Esophagus squamous epithelium (tissue), 5 donors: ENCODE measurements at regions not wholly inside any gene's neighbourhood (a gene's known extent, or its start where the extent isn't known, plus 50 kb on each side); places are given as distances from the start of the nearest gene placed in this dataset.

Source experiments
- DNase-seq: peaks from one replicate; lab custom pipeline; 2025; lab: John Stamatoyannopoulos, UW
- H3K27ac ChIP-seq, 4 donors: fragments of 200-600 bp; sonication (generic); one replicate each; pipeline ENCODE4 v1.5.1; 2016 to 2019; ENCODE audit warnings: mild to moderate bottlenecking in 1 of 4
- H3K27me3 ChIP-seq, 4 donors: fragments of 200-600 bp; sonication (generic); 1 replicate in 3 of 4; 2 replicates in 1 of 4; pipeline versions ENCODE4 v1.5.1 to v1.6.0; 2017 to 2021; ENCODE audit warnings: antibody characterized with exemption in 1 of 4
- H3K36me3 ChIP-seq, 3 donors: fragments of 200-600 bp; sonication (generic); one replicate each; pipeline ENCODE4 v1.5.1; 2016 to 2019
- H3K4me1 ChIP-seq, 3 donors: fragments of 200-600 bp; sonication (generic); one replicate each; pipeline ENCODE4 v1.5.1; 2017 to 2019
- H3K4me3 ChIP-seq, 4 donors: fragments of 200-600 bp; sonication (generic); 1 replicate in 3 of 4; 2 replicates in 1 of 4; pipeline ENCODE4 v1.5.1; 2016 to 2019; ENCODE audit warnings: mild to moderate bottlenecking in 2 of 4, moderate library complexity in 1 of 4
- H3K9me3 ChIP-seq, 3 donors: fragments of 200-600 bp; sonication (generic); one replicate each; pipeline ENCODE4 v1.5.1; 2016 to 2019
- POLR2A ChIP-seq, 4 donors: fragments of 450-650 bp; IDR thresholded peaks; one replicate each; pipeline ENCODE4 v1.6.1; 2017; ENCODE audit warnings: antibody characterized with exemption in 4 of 4, mild to moderate bottlenecking in 4 of 4, moderate library complexity in 3 of 4
- WGBS, 2 donors: methylation state at CpG; one replicate each; pipeline ENCODE4 v1.1.5; 2018; 5-methylcytosine and 5-hydroxymethylcytosine counted together
- intact Hi-C: fragments of 100-400 bp; cut with DNase I; formaldehyde crosslinking; loops from one replicate; pipeline ENCODE4 v1.15.0; 2022
- TF ChIP-seq, protein P1 (sequence below), 6 experiments: fragments of 450-650 bp in 4 of 6; fragments of 200-600 bp in 2 of 6; sonication (generic) in 2 of 6; IDR thresholded peaks; one replicate each; pipeline ENCODE4 v1.5.1; 2016 to 2019; ENCODE audit warnings: antibody characterized with exemption in 6 of 6, mild to moderate bottlenecking in 4 of 6, moderate library complexity in 4 of 6
- donor health status: DM: yes; HTN: yes; CAD: no.

DNA sequence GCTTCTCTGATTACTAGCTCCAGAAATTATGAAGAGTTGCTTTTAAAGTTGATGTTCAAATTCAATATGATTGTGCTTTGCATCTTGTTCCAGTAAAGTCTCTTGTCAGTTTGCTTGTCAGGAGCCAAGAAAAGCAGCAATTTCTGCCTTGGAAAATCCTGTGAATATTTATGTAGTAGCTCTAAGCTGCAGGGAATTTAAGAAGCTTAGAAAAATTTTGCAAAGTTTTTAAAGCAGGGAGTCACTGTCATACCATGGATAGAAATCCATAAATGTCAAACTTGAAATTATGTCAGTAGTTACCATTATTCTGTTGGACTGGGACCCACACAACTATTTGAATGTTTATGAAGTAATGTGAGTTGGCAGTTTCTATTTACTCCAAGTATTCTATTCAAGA, 169.3 kb downstream of the TMEM200C start:
- no peak overlapping the region for H3K27ac ChIP-seq
- H3K4me3 ChIP-seq, result no peak overlapping the region
- H3K36me3 ChIP-seq, result no peaks in the 10 kb centered on the region
- intact Hi-C loops, result no loop called here
- no peaks in the 10 kb centered on the region for H3K27me3 ChIP-seq
- no peak for DNase-seq
- H3K4me1 ChIP-seq, result no peaks in the 10 kb centered on the region
- TF ChIP-seq, protein P1, sequence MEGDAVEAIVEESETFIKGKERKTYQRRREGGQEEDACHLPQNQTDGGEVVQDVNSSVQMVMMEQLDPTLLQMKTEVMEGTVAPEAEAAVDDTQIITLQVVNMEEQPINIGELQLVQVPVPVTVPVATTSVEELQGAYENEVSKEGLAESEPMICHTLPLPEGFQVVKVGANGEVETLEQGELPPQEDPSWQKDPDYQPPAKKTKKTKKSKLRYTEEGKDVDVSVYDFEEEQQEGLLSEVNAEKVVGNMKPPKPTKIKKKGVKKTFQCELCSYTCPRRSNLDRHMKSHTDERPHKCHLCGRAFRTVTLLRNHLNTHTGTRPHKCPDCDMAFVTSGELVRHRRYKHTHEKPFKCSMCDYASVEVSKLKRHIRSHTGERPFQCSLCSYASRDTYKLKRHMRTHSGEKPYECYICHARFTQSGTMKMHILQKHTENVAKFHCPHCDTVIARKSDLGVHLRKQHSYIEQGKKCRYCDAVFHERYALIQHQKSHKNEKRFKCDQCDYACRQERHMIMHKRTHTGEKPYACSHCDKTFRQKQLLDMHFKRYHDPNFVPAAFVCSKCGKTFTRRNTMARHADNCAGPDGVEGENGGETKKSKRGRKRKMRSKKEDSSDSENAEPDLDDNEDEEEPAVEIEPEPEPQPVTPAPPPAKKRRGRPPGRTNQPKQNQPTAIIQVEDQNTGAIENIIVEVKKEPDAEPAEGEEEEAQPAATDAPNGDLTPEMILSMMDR (IDR thresholded peaks at IDR 0.05), result no peak
- no peak for TF ChIP-seq POLR2A (IDR thresholded peaks at IDR 0.05)
- no peaks in the 10 kb centered on the region for H3K9me3 ChIP-seq

DNA sequence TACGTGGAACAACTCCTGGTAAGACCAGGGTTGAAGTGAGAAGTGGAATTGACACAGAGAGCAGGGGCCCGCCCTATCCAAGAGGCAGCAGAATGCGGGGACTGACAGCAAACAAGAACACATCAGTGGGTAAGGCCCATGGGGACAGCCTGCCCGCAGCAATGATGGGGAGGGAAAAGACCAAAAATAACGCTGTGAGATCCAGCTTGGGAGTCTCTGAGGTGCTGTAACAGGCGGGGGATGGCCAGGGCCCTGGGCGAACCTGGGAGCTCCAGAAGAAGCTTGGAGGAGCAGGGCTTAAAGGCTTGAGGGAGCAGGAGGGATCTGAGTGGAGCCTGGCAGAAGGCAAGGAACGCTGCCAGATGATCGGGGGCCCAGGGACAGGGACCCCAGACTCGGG, 173.4 kb downstream of the TMEM200C start:
- intact Hi-C loops, result no loop called here

DNA sequence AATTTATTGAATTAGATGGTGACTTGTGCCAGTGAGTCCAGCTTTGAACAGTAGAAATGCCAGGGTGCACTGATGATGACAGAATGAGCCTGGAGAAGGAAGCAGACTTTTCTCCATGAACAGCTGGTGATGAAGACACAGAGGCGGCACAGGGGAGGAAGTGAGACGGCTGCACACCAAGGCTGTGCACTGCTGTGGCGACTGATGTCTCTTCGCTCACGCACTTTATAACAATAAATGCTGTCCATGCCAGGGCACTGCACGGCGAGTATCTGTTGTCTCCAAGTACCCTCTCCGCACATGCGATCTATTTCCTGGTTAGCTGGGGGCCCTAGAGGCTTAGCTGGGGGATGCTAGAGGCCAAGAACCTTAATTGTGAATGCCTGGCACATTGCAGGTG, 175.2 kb downstream of the TMEM200C start:
- Histone ChIP-seq H3K27me3 (peaks cover 0 to 4% (median 0%) of the 10 kb centered on the region in 4 donors), H3K27ac (no peak overlapping the region), H3K4me1 (no peaks in the 10 kb centered on the region), H3K36me3 (no peaks in the 10 kb centered on the region), H3K9me3 (no peaks in the 10 kb centered on the region), H3K4me3 (no peak overlapping the region)
- no peak for DNase-seq
- 77 to 80% methylated on average over 9 of the region's 9 CpGs for WGBS, 2 donors
- TF ChIP-seq, protein P1 (IDR thresholded peaks at IDR 0.05), result no peak
- TF ChIP-seq POLR2A (IDR thresholded peaks at IDR 0.05), result no peak
- intact Hi-C loops, result no loop called here

More for the DNA sequence above, 173.4 kb downstream of the TMEM200C start:
- no peak overlapping the region for H3K4me3 ChIP-seq
- TF ChIP-seq POLR2A (IDR thresholded peaks at IDR 0.05), result no peak
- TF ChIP-seq, protein P1 (IDR thresholded peaks at IDR 0.05), result no peak
- H3K4me1 ChIP-seq, result no peaks in the 10 kb centered on the region
- peaks cover 0 to 4% (median 0%) of the 10 kb centered on the region in 4 donors for H3K27me3 ChIP-seq
- H3K27ac ChIP-seq, result no peak overlapping the region
- 57 to 67% methylated on average over 10 of the region's 10 CpGs for WGBS, 2 donors
- H3K36me3 ChIP-seq, result no peaks in the 10 kb centered on the region
- no peaks in the 10 kb centered on the region for H3K9me3 ChIP-seq
- DNase-seq, result no peak

DNA sequence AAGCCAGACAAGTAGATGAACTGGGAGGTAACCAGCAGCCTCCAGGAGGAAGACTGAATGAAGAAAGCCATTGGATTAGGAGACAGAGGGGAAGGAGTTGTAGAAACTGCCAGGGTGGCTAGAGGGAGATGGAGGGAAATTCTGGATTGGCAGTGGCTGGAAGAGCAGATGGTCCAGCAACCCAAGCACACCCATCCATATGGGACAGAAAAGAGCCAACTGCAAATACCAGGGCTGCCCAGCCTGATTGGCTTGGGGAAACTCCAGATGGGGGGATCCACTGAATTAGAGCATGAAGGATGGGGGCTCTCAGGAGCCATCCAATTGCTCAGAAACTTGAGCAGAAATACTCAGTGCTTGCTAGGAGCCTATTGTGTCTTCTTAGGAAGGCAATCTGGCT, 173.5 kb upstream of the EPB41L3 start:
- H3K36me3 ChIP-seq, result no peaks in the 10 kb centered on the region
- H3K4me3 ChIP-seq, result no peak overlapping the region
- no peaks in the 10 kb centered on the region for H3K9me3 ChIP-seq
- intact Hi-C loops, result no loop called here
- no peak for TF ChIP-seq POLR2A (IDR thresholded peaks at IDR 0.05)
- TF ChIP-seq, protein P1 (IDR thresholded peaks at IDR 0.05), result no peak
- H3K27ac ChIP-seq, result no peak overlapping the region
- no peaks in the 10 kb centered on the region for H3K4me1 ChIP-seq
- no peak for DNase-seq
- H3K27me3 ChIP-seq, result peaks cover 0 to 4% (median 0%) of the 10 kb centered on the region in 4 donors

DNA sequence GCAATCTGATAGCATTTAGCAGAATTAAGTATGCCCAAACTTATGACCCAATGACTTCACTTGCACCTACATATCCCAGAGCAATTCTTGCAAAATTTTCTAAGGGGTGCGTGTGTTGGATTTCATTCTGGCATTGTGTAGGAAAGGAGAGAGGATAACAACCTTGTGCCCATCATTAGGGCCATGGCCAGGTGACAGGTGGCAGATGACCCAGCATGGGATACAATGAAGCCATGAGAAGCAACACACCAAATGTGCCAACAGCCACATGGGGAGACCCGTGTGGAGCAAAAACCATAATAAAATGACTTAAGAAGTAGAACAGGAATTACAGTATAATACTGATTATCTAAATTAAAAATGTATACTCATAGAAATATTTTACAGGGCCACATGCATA, 166.9 kb upstream of the EPB41L3 start:
- intact Hi-C loops, result no loop called here
- no peaks in the 10 kb centered on the region for H3K27me3 ChIP-seq
- no peaks in the 10 kb centered on the region for H3K9me3 ChIP-seq
- no peak overlapping the region for H3K4me3 ChIP-seq
- 60 to 81% methylated on average over 2 of the region's 2 CpGs for WGBS, 2 donors
- H3K27ac ChIP-seq, result no peak overlapping the region
- no peak for DNase-seq
- H3K4me1 ChIP-seq, result no peaks in the 10 kb centered on the region
- TF ChIP-seq POLR2A (IDR thresholded peaks at IDR 0.05), result no peak
- TF ChIP-seq, protein P1 (IDR thresholded peaks at IDR 0.05), result no peak
- H3K36me3 ChIP-seq, result no peaks in the 10 kb centered on the region
